NCI-H526 (cell line): ENCODE measurements at regions not wholly inside any gene's neighbourhood (a gene's known extent, or its start where the extent isn't known, plus 50 kb on each side); places are given as distances from the start of the nearest gene placed in this dataset.

Experiments
- DNase-seq, 2 experiments: peaks; one replicate each; lab custom pipeline; 2025; lab: John Stamatoyannopoulos, UW

DNA sequence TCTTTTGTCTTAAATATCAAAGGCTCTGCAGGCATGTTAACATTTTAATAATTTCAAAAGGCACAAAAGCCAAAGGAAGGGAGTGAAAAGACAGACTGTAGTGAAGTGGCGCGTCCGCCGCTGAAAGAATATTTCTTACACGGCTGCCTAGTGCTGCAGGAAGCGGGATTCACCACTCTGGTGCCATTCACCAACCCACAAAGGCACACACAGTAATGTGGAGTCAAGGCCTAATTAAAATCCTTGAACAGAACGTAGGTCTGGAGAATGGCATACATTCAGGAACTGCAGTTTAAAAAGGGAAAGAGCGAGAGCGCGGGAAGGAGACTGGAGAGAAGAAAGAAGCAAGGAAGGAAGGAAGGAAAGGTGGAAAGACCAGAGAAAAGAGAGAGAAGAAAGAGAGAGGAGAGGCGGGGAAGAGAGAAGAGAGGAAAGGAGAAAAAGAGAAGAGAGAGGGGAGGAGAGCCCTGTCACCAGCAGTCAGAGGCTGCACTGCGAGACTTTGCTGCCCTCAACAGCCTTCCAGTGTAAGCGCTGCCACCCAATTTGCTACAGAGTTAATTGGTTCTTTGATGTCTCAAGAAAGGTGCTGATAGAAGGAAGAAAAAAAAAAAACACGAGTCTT is 554.0 kb downstream of the MDFIC start:
- DNase-seq = no peak

DNA sequence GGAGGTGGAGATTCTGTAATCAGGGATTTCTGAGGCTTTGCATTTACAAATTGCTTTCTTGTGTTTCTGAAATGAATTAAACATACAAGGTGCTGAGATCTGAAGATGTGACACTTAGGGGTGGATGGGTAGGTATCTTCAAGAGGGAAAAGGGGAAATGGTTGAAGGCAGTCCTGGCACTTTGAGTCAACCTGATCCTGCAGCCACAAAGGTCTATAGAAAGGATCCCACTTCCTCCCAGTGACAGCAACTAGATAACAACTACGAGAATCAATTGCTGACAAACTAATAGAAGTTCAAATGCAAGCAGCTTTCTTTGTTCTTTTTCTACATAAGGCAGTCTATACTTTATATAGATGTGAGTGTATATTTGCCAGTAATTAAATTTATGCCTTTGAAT is 553.3 kb downstream of the MDFIC start:
- no peak for DNase-seq

DNA sequence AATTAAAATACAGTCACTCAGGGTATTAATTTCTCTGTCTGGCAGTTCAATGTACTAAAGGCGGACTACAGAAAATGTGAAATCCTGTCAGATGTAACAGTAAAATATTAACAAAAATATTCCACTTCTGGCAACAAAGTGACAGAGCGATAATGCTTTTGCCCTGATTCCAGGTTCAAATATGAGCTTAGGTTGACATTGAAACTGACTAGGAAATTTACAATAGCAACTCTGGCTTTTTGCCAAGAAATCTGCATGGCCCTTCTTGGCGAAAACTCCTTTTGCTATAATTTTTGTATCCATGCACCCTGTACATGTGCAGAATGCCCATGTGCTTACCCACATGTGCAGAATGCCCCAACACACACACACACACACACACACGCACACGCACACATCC is 552.2 kb downstream of the MDFIC start:
- no peak for DNase-seq

DNA sequence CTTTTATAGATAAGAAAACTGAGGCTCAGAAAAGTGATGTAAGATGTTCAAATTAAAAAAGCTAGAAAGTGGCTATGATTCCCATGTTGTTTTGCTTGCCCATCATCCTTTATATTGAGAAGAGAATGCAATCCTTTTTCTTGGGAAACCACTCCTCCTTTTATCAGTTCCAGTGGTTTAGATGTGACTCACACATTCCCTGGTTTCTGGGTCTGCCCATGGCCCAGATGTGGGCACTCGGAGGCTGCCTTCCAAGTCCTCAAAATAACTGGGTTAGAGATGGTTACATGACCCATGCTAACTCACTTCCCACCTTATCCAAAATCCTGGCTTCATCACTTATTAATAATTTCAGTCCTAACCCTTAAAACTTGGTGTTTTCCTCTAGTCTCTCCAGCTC is 550.0 kb downstream of the MDFIC start:
- no peak for DNase-seq

DNA sequence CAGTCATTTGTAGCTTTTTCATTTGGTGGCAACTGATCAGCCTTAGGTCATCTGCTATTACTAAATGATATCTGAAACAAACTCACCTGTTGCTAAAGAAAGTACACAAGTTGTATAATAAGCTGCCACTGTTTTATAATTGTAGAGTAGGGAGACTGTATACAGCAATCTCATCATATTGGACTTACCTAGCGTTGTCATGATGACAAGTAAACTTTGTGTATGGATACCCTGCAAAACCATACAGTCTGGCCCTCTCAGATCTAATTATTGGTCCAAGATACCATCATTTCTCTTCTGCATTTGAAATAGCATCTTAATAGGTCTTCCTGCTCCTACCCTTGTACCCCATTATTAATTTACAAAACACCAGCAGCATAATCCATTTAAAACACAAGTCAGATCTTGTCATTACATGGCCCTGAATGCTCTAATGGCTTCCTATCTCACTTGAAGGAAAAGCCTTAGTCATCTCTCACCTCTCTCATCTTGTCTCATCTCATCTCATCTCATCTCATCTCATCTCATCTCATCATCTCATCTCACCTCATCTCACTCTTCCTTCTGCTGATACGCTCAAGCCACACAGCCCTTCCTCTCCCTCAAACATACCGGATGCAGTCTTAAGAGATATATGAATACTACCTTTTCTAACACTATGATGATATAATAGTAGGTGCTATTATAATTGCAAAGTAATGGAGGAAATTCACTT is 540.6 kb downstream of the MDFIC start:
- DNase-seq = no peak

DNA sequence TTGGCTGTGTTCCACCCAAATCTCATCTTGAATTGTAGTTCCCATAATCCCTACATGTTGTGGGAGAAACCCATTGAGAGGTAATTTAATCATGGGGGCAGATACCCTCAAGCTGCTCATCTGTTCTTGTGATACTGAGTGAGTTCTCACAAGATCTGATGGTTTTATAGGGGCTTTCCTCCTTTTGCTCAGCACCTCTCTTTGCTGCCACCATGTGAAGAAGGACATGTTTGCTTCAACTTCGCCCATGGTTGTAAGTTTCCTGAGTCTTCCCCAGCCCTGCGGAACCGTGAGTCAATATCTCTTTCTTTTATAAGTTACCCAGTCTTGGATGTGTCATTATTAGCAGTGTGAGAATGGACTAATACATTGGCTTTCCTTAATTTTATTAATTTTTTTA is 527.8 kb downstream of the MDFIC start:
- DNase-seq = no peak

DNA sequence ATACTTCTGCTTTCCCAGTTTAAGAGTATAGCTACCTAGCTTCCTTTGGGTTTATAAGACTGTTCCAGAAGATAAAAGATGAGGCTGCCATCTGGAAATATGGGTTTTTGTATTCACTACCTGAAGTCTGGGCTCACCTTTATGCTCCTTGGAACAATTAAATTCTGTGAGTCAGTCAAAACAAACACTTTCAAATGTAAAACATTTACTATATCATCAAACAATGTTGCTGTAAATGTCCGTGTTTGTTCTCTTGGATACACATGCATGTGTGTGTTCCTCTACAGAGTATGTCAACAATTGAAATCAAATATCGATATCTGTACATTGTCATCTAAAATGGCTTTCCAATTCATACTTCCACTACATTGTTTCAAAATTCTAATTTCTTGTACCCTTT is 525.6 kb downstream of the MDFIC start:
- no peak for DNase-seq

DNA sequence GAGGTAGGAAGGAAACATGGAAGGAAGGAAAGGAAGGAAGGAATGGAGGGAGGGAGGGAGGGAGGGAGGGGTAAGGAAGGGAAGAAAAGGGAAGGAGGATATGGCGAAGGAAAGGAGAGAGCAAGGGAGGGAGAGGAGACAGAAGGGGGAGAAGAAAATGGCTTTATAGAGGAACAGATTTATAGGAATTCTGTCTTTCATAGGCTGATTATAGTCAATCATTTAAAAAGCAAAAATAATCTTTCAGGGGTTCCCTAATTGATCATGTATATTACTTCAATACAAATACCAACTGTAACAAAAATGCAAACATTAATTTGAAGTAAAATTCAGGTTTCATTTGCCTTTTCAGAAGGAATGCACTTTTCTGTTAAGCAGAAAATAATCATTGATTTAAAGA is 519.1 kb downstream of the MDFIC start:
- DNase-seq = no peak

DNA sequence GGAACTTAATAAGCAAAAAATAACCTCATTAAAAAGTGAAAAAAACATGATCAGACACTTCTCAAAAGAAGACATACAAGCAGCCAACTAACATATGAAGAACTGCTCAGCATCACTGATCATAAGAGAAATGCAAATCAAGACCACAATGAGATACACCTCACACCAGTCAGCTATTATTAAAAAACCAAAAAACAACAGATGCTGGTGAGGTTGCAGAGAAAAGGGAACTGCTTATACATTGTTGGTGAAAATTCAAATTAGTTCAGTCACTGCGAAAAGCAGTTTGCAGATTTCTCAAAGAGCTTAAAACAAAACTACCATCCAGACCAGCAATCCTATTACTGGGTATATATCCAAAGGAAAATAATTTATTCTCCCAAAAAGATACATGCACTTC is 513.3 kb downstream of the MDFIC start:
- DNase-seq = no peak

DNA sequence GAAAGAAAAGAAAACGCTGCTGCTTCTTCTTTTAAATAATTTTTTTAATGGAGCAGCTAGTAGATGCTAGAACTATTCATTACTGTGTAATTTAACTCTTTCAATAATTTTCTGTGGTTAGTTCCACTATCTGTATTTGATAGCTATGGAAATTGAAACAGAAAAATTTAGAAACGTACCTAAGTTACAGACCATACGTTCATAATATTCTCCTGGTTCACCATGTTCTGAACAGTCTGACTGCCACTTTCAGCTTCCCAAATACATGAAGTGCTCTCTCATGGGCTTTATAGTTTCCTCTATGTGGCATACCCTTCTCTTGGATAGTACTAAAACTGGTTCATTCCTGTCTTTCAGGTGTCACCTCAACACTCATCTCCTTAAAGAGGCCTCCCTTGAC is 508.0 kb downstream of the MDFIC start:
- DNase-seq = no peak

DNA sequence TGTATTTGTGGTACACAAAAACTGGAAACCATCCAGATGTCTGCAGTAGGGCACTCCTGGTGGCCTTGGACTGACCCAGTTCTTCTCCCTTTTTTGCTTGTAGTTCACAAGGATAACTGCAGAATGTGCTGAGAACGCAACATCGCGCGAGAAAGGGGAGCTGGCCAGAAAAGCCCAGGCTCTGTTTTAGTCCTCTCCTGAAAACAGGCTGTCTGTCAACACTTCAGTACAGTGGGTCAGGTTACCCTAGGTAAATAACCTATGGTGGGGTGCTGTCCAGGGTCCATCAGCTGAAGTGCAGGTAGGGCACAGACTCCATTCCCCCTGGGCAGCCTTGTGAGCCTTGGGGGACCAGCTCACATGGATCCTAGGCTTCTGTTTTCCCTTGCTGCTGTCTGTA is 495.8 kb downstream of the MDFIC start:
- DNase-seq = no peak

DNA sequence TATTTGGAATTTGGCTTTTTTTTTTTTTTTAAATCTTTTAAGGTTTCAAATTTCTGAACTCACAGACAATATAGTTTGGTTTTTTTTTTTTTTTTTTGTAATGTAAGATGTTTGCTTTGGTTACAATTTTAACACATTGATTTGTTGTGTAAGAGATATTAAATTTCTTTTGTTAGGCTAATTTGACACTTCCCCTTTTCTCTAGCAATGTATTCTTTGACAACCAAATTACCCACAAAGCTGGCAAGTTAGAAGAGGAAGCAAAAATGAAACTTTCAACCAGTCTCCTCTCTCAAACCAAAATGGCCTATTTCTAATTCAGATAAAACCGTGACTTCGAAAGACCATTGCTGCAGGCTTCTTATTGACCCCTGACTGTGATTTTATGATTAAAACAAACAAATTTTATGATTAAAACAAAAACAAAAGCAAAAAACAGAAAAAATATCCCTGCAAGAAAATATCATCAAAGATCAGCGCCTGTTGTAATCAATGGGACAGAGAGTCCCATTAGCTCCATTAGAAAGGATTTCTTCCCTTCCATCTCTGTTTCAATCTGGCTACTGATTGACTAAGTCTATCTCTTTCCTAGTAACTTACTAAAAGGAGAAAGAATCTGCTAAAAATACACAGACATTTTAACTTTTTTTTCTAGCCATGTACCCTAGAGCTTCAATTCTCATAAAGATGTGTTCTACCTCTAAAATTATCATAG is 489.2 kb downstream of the MDFIC start:
- DNase-seq = no peak

DNA sequence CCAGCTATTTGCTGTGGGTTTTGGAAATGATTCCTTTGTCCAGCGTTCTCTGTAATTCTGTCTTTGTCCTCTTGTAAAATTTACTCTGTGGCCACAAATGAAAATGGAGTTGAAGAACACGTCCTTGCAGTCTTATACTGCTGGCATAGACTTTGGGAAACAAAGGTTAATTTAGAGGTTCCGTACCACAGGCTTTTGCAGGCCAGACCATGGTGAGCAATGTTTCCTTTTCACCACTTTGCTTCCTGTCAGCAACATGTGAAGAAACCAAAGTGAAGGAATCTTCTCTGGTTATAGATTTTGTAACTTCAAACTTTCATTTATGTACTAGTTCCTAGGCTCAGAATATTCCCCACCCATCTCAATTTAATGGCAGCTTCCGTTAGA is 488.5 kb downstream of the MDFIC start:
- no peak for DNase-seq

DNA sequence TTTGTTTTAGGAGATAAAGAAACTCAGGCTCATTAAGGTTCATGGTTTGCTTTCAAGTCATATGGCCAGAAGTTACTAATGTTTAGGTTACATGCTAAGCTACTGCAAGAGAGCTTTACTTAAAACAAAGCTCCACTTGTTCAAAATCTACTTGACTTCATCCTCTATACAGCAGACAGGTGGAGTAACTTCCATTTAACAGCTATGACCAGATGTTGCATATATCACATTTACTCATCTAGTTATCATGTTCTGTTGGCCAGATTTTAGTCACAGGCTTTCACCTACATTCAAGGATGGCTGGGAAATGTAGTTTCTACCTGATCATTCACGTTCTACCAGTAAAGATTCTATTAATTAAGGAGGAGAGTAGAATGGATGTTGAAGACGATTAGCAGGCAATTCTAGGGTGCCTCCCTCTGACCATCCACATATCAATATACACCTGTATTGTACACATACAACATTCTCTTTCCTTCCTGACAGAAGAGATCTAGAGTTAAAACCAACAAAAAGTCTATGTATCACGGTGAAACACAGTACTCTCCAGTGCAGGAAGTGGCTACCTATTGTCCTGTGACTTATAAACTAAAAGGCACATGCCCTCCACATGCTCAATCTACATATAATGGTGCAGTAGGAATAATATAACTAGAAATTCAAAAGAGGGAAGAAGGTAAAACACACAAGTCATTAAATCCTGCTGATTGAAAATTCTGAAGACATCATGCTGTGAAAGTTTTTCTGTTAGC is 488.0 kb downstream of the MDFIC start:
- no peak for DNase-seq

DNA sequence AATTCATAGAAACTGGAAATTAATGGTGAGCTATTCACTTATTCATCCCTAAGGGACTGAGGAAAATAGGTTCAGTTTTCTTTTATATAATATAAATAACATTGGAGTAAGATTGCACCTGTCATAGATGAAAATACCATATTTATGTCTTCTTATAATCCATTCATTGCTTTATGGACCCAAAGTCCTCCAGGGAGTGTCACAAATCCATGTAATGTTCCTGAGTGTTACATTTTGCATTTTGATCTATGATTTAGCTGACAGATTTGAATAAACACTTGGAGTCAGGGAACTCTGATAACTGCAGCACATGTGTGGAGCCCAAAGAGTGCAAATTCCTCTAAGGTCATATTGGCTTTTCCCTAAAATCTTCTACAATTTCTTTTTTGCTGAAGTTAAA is 484.3 kb downstream of the MDFIC start:
- peak in 1 of 2 experiments; percentile 37 for DNase-seq

DNA sequence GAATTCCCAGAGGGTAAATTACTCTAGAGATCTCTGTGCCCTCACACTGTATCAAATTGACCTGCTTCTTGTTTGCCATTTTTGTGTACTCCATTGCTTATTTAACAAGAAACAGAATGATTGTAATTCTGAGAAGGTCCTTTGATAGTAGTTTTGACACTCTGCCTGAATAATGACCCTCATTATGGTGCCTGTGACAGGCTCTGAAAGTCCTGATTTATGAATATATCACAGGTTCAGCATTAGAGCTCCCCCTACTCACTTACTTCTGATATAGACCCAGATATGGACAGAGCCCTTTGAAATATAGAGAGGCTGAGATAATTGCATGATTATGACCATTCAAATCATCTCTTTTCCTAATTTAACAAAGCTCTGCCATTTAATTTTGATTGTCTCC is 465.2 kb downstream of the MDFIC start:
- no peak for DNase-seq

DNA sequence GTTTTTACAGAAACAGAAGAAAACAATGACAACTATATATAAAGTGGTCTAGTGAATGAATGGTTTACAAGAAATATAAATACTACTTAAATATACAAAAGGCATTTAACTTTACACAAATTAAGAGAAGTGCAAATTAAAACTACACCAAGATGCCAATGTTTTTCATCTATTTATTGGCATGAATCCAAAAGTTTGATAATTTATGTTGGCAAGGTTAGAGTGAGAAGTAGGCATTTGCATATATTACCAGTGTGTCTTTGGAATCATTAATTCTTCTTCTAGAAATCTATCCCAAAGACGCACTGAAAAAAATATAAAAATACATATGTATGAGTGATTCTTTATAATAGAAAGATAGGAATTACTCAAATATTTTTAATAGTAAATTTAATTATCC is 457.4 kb downstream of the MDFIC start:
- DNase-seq = no peak

DNA sequence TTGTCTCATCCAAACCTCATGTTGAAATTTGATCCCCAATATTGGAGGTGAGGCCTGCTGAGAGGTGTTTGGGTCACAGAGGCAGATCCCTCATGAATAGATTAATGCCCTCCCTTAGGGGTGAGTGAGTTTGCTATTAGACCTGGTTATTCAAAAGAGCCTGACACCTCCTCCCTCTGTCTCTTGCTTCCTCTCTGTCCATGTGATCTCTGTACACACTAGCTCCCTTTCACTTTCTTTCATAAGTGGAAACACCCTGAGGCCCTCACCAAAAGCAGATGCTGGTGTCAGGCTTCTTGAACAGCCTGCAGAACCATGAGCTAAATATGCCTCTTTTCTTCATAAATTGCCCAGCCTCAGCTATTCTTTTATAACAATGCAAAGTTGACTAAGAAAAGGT is 447.1 kb downstream of the MDFIC start:
- DNase-seq = no peak

DNA sequence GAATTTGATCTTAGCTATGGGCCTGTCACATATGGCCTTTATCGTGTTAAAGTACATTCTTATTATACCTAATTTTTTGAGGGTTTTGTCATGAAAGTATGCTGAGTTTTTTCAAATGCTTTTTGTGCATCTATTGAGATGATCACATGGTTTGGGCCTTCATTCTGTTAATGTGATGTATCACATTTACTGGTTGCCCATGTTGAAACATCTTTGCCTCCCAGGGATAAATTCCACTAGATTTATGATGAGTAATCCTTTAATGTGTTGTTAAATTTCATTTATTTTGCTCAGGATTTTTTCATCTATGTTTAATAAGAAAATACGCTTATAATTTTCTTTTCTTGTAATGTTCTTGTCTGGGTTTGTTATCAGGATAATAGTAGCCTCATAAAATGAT is 442.0 kb downstream of the MDFIC start:
- no peak for DNase-seq

DNA sequence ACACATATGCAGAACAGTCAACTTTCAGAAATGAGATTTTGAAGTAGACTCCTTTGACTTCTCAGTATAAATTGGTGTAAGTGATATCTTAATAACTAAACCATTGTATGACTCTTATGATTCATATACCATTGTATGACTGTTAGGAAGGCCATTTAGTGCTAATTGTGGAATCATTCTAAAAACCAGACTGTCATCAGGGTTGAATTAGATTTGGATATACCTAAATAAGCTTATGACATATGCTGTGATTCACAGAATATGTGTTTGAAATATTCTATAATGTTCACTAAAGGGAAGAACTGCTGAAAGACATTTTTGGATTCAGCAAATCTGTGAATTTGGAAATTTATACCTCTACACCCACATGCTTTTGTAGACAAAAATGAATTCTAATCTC is 438.1 kb downstream of the MDFIC start:
- DNase-seq = no peak

DNA sequence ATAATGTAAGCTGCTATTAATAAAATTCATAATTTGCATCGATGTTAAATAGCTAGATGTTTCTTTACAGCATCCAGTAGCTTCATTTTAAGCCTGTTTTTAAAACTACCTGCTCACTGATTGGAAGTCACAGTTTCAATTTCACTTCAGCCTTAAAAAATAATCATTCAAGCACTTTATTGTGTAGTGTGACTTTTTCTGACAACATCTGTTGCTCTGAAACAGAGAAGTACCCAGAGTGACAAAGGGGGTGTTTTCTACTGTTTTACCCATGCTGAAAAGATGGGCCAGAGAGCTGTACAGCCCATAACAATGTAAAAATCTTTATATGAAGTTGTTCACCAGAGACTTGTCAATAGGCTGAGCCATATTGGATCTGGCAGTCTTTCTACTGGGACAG is 437.2 kb downstream of the MDFIC start:
- DNase-seq = no peak

DNA sequence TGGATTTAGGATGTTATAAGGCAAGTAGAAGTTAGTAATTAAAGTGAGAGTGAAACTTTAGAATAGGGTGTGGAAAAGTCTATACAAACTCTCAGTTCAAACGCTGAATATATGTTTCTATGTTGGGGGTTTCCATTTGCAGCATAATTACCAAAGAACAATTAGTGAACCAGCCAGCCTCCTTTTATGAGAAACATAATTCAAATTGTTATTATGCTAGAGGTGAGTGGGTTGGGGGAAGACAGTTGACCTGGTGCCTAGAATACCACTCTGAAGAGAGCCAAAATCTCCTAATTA is 435.8 kb downstream of the MDFIC start:
- DNase-seq = no peak
